ACHN (cell line): ENCODE measurements at regions not wholly inside any gene's neighbourhood (a gene's known extent, or its start where the extent isn't known, plus 50 kb on each side); places are given as distances from the start of the nearest gene placed in this dataset.

Experiments used
- DNase-seq: peaks from one replicate; pipeline ENCODE4 v3.0.0-alpha.2; 2015
- in situ Hi-C: cut with HindIII; loops from 2 replicates; pipeline ENCODE4 v1.10.0; 2017; ENCODE audit warnings: low sequenced_read_pairs, low pct_ligation_motif_present, low pct_unique_long_range_greater_than_20kb

DNA sequence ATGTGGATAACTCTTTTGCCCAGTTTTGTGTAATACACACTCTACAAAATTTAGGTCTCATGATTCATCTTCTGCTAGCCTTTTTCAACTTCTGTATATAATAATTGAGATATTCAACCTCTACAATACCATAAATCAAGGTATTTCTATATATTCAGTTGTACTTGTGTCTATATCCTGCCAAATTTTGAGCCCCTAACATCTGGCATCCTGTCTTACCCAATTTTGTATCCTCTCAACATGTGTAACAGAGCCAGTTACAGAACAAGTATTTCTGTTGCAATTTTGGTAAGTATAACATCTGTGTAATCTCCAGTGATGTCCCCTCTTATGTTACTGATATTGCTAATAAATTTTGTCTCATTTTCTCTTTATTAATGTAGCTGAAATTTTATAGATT is 145.8 kb downstream of the TRIB2 start:
- in situ Hi-C loops, result no loop called here
- DNase-seq, result no peak

DNA sequence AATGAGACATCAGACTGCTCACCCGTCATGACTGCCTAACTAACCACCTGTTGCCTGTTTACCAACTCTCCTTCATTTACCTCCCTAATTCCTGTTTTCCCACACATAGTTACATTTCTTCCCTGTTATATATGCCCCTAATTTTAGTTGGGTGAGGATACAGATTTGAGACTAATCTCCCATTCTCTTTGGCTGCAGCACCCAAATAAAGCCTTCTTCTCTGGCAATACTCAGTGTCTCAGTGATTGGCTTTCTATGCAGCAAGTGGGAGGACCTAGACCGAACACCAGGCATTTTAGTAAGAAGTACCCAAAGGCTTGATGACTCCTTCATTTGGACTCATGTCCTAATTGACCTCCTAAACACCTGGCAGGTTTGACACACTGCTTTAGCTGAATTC is 147.2 kb downstream of the TRIB2 start:
- in situ Hi-C loops, result no loop called here
- no peak for DNase-seq

DNA sequence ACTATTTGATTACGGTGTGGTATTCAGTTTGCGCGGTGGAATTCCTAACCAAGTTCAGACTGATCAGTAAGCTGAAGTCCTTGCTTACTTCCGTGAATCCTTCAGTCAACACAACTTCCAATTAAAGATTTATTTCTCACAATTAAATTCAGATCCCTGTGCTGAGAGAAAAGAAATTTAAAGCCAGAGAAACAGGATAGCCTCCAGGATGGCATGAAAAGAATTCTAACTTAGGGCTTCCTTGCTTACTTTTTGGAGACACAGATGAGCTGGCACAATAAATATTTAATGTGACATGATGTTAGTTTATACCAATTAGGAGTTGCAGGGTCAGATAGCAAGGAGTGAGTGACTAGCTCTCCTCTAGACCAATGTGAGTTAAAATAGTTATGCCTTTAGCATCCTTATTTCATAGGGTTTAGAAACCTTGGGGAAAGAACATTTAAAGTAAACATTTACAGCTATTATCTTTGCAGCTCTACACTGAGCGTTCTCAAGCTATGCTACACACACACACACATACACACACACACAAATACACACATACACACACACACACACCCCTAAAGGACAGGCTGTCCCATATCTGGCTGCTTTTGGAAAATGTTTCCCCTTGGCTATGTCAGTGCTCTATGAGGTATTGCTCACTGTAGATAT is 151.0 kb downstream of the TRIB2 start:
- no peak for DNase-seq
- in situ Hi-C loops, result no loop called here

DNA sequence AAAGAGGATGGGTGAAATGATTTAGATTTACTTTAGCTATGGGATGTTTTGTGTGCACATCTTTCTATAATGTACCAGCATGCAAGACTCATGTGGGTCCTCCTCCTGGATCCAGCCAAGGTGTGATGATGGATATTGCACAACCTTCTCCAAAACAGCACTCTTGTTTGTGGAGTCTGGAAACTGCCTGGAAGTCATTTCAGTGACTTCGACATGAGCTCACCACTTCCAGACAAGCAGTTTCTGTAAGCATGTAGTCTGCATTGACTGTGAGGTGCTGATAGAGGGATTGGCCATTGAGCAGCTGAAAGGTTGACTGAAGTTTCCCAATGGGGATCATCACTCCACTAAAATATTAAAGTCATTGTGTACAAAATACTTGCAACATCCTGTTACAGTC is 154.0 kb downstream of the TRIB2 start:
- in situ Hi-C loops, result no loop called here
- DNase-seq, result no peak

DNA sequence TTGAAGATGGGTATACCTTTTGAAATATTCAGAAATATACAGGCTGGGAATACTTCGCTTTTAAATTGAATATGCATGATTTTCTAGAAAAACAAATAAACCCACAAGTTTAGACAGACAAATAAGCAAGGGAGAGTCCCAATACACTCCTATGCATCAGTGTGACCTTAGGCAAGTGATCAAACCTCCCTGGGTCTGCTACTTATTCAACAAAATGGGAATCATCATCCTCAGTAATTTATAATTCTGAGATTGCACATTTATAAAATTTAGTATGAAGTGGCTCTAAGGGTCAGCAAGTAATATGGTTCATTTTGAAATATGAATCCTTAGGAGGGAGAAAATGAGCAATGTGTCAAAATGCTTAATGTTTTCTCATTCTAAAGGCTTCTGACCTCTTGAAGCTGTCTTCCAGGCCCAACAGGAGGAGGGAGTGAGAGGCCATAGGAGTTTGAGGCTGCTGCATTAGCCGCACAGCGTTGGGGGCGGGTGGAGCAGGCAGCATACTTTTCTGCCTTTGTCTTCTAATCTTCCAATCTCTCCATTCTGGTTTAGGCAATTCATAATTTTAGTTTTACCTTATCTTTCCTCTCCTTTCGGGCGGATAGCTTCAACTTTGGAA is 155.1 kb downstream of the TRIB2 start:
- DNase-seq, result no peak
- in situ Hi-C loops, result no loop called here

DNA sequence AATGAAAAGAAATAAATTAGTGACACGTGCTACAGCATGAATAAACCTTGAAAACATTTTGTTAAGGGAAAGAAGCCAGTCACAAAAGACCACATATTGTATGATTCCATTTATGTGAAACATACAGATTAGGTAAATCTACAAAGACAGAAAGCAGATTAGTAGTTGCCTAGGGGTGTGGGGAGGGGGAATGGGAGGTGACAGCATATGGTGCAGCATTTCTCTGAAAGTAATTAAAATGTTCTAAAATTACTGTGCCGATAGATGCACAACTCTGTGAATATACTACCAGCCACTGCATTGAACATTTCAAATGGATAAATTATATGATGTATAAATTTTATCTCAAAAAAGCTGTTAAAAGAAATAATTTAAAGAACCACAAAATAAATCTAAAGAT is 161.0 kb downstream of the TRIB2 start:
- no peak for DNase-seq
- in situ Hi-C loops, result no loop called here

DNA sequence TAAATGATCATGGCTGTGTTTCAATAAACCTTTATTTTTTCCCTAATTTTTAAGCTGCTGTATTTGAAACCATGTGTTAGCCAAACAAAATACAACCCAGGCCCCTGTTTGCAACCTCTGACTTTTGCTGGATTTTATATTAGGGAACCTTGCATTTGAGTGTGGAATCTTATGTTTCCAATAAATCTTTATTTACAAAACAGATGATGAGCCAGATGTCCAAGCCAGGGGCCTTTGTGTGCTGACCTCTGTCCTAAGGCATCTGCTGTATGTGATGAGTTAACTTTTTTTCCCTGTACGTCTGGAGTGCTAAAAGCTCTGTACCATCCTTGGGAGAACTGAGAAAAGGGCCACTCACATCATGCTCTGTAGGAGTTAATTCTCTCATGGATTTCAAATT is 162.9 kb downstream of the TRIB2 start:
- no peak for DNase-seq
- in situ Hi-C loops, result no loop called here

DNA sequence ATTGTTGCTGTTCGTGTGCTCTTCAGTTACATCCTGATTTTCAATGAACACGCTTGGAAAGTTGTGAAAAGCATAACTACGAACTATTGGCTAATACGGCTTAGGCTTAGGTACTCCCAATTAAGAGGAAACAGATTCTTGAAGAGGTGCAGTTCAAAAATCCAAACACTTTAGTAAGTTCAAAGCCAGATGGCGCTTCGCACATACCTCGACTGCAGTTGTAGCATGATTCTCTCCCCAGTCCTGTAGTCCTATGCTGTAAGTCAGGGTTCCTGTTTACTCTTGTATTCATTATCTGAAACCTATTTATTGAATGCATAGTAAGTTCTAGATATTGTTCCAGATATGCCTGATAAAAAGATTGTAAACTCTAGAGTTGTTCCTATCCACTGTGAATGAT is 165.2 kb downstream of the TRIB2 start:
- DNase-seq, result no peak
- in situ Hi-C loops, result no loop called here

DNA sequence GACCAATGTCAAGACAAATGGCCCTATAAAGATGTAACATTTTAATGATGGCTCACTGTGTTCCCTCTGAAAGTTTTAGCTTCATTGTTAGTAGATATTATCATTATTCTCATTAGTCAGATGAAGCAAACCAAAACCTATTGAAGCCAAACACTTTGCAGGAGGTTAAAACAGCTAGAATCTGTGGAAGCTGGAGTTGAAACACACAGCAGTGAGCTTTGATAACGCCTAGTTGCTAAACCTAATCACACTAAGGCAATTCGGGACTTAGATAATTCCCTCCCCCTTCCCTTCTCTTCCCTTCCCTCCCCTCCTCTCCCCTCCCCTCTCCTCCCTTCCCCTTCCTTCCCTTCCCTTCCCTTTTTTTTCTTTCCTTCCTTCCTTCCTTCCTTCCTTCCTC is 165.7 kb downstream of the TRIB2 start:
- DNase-seq, result no peak
- in situ Hi-C loops, result no loop called here

DNA sequence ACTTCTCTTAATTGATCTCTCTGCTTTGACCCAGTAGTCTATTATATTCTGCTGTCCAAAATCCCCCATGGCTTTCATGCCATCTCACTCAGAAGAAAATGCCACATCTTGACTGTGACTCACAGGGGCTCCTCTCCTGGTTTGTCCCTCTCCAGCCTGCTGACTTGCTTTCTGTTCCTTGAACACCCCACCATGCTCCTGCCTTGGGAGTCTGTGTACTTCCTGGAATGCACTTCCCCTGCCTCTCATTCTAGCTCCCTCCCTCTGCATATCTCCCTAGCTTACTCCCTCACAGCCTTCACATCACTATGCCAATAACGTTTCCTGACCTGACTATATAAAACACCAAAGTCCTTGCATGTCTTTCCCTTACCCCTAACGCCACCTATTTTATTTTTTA is 167.2 kb downstream of the TRIB2 start:
- no peak for DNase-seq
- in situ Hi-C loops, result no loop called here

DNA sequence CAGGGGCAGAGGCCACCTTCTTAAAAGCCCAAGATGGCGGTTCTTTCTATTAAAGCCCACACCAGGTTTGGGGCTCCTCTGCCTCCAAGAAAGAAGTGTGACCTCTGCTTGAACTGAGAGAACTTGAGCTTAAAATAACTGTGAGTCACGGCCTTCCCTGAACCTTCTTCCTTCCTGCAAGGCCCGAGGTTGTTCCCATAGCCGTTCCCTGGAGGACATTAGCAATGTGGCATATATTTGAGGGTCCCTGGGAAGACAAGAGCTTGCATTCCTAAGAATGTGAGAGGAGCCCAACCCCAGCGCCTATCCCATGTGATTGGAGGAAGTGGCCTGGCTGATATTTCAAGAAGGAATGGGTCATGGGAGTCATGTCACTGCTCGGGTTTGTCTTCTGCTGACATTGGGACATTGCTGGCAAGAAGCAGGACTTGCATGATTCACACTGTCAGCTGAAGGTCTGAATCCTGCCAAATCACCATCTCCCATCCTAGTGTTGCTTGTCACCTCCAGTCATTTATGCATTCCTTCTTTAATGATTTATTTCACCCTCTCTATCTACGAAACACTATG is 168.1 kb downstream of the TRIB2 start:
- in situ Hi-C loops, result no loop called here
- DNase-seq, result no peak

DNA sequence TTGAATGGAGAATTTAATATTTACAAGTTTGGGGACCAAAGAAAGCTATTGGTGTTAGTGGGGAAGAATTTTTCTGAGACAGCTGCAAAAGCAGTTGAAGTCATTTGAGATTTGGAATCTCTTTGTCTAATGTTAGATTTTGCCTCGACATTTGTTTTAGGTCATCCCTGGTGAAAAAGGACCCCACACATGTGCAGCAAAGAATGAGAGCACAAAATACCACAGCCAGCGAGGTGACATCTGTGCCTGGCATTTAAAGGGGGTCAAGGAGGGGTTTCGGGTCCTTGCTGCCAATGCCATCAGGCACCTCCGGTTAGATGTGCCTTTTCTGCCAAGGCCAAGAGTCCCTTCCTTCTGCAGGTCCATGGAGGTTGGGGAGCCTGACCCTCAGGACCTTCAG is 173.3 kb downstream of the TRIB2 start:
- in situ Hi-C loops, result no loop called here
- no peak for DNase-seq

DNA sequence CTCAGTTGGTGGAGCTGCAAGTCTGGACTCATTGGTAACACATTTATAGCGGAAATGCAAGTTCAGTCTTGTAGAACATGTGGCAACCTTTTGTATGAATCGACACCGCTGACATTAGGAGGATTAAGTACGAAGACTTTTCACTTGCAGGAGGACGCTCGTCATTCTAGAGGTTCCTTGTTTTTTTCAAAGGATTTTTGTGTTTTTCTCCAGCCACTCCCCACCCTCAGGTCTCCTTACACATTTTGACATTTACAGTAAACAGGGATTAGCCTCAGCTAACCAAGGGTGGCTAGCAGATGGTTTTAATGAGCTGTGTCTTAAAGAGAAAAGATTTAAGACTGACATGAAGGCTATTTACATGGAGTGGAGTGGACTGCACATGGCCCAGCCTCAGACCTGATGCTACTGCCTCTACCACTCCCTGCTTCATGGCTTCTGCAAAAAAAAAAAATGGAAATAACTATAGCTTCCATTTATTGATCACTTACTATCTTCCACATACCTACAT is 173.8 kb downstream of the TRIB2 start:
- DNase-seq, result no peak
- in situ Hi-C loops, result no loop called here

DNA sequence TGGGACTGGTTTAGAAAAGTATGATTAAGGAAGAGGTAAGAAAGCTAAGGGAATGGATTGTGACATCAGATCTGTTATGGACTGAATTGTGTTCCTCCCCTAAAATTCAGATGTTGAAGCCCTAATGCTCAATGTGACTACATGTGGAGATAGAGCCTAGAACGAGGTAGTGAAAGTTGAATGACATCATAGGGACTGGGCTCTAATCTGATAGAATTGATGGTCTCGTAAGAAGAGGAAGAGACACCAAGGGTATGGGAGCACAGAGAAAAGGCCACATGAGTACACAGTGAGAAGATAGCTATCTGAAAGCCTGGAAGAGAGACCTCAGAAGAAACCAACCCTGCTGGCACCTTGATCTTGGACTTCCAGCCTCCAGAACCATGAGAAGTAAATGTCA is 178.3 kb downstream of the TRIB2 start:
- DNase-seq, result no peak
- in situ Hi-C loops, result no loop called here

DNA sequence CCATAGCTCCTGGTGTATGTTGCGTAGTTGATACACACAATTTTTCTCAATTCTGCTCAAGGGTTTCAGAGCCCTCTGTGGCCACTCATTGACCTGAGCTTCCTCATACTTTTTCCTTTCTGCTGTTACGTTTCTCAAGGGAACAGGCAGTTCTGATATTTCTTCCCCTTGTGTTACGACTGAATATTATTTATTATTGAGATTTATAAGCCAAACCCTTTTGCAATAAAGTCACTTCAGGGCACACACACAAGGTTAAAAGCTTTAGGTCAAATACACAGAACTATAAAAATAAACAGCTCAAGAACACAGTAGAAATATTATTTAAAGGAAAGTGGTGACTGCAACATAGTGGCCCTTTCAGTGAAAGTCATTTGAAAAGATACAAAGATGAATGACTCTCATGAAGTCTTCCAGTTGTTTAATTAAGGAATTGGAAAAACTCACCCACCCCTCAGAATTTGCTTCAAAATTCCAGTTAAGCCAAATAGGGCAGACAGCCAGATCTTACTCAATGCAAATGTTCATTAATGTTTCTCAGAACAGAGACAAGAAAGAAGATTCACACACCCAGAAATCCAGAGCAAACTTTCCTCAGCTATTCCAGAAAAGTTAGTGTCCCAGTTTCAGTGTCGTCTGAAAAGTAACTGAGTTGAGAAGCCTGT is 179.7 kb downstream of the TRIB2 start:
- in situ Hi-C loops, result no loop called here
- DNase-seq, result no peak

DNA sequence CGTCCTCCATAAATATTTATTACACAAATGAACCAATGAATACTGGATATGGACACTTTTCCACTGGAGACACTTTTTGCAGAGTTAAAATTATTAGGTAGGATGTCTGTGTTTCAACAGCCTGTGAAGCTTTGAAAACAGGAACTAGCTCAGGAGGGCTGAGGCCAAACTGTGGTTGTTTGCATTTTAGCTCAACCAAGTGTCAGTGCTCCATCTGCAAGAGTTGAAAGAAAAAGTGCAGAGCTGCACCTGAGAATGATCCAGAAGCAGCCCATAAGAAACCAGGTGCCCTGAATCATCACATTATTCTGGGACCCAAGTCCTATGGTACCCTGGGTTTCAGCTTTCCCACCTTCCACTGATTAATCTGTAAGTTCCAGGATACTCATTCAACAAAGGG is 180.4 kb downstream of the TRIB2 start:
- in situ Hi-C loops, result no loop called here
- DNase-seq, result no peak

DNA sequence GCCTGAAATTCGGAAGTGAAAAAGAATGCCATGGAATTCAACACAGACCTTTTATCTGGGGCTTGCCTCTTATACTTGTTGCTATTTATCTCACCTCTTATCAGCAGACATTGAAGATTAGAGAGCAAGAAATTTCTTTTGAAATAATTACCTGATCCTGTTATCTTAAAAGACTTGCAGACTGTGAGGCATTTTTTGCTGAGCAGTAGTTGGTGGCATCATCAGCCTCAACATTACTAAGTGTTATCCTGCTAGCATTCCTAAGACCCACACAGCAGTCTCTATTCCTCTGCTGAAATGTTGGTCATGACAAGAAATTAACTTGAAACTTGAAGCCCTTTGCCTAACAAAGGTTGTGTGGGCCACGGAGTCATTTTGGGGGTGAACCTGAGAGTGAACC is 186.5 kb downstream of the TRIB2 start:
- no peak for DNase-seq
- in situ Hi-C loops, result no loop called here

DNA sequence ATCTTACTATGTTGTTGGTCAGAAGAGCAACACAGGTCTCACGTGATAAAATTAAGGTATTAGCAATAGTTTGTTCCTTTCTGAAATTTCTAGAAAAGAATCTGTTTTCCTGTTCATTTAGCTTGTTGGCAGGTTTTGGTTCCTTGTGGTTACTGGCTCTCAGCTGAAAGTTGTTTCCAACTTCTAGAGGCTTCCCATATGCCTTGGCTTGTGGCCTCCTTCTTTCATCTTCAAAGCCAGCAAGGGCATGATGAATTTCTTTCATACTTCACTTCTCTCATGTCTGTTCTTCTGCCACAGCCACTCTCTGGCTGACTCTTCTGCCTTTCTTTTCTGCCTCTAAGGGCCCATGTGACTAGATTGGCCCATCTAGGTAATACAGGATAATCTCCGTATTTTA is 193.7 kb downstream of the TRIB2 start:
- in situ Hi-C loops, result no loop called here
- no peak for DNase-seq

DNA sequence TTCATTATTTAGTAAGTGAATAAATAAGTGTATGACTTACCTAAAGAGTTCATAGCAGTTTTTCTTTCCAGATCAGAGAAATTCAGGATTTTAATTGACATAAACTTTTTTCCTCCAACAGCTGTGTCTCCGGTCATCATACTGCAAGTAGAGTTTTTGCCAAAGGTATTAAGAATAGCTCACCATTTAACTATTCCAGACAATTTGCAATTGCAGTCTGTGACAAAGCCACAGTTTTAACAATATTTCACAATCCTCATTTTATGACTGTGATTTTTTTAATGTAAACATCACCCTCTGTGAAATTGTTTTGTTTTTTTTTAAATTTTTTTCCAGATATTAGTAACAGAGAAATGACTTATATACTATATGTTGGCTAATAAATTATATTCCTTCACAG is 199.1 kb downstream of the TRIB2 start:
- no peak for DNase-seq
- in situ Hi-C loops, result no loop called here
